IMR-90 (cell line): ENCODE measurements at regions not wholly inside any gene's neighbourhood (a gene's known extent, or its start where the extent isn't known, plus 50 kb on each side); places are given as distances from the start of the nearest gene placed in this dataset.

Experiments
- ATAC-seq: fragments of 200-7000 bp; cut with Tn5 transposase; 2 replicates; pipeline ENCODE4 v1.9.1; 2020; ENCODE audit warnings: low read depth, mild to moderate bottlenecking, moderate library complexity
- BruUV-seq: library from RNA; stranded (reverse); fragments of 400-500 nt; replicated peaks from 2 replicates; lab custom pipeline; 2021; lab: Mats Ljungman, UMichigan
- CTCF ChIA-PET: fragments of 300-600 bp; formaldehyde crosslinking; extraction: SDS; loops from one replicate; lab custom pipeline; 2021; ENCODE audit warnings: antibody characterized with exemption; lab: Yijun Ruan, JAX
- POLR2A ChIA-PET: fragments of 300-600 bp; sonication (Branson Sonifier 250); formaldehyde crosslinking; loops from one replicate; lab custom pipeline; 2022; ENCODE audit warnings: antibody characterized with exemption; ENCODE audit not compliant: unreplicated experiment; lab: Charles Lee
- DNase-seq: peaks from one replicate; pipeline ENCODE4 v3.0.0; 2013
- H2AFZ ChIP-seq: replicated peaks from 2 replicates; pipeline ENCODE3; 2013; ENCODE audit warnings: low read length, mild to moderate bottlenecking; ENCODE audit not compliant: poor library complexity
- H2AK5ac ChIP-seq: 2 replicates; pipeline ENCODE4 v1.6.1; 2013; ENCODE audit warnings: low read depth, low read length, inconsistent platforms
- H2AK9ac ChIP-seq: replicated peaks from 2 replicates; pipeline ENCODE3; 2013; ENCODE audit warnings: mild to moderate bottlenecking, low read depth, low read length, moderate library complexity; ENCODE audit not compliant: poor library complexity
- H2BK120ac ChIP-seq: 2 replicates; pipeline ENCODE4 v1.6.1; 2013; ENCODE audit warnings: low read depth, low read length, inconsistent platforms
- H2BK15ac ChIP-seq: 3 replicates; pipeline ENCODE4 v1.6.1; 2013; ENCODE audit warnings: low read depth, low read length, inconsistent platforms
- H2BK20ac ChIP-seq: 2 replicates; pipeline ENCODE4 v1.6.1; 2013; ENCODE audit warnings: low read depth, mild to moderate bottlenecking, inconsistent platforms, low read length, moderate library complexity
- H2BK5ac ChIP-seq: 2 replicates; pipeline ENCODE4 v1.6.1; 2013; ENCODE audit warnings: mild to moderate bottlenecking, low read depth, low read length, inconsistent platforms; ENCODE audit not compliant: poor library complexity, severe bottlenecking
- H3K14ac ChIP-seq: replicated peaks from 2 replicates; pipeline ENCODE4 v1.6.1; 2013; ENCODE audit warnings: low read depth, low read length, inconsistent platforms
- H3K18ac ChIP-seq: 2 replicates; pipeline ENCODE4 v1.6.1; 2013; ENCODE audit warnings: low read depth, low read length, control low read depth
- H3K23ac ChIP-seq: 2 replicates; pipeline ENCODE4 v1.6.1; 2013; ENCODE audit warnings: low read depth, low read length, inconsistent platforms
- H3K27ac ChIP-seq: 2 replicates; pipeline ENCODE4 v1.5.1; 2013; ENCODE audit warnings: mild to moderate bottlenecking, control low read depth, low read length; ENCODE audit not compliant: insufficient read depth
- H3K27me3 ChIP-seq: 2 replicates; pipeline ENCODE4 v1.6.1; 2013; ENCODE audit warnings: low read length; ENCODE audit not compliant: control insufficient read depth, insufficient read depth
- H3K36me3 ChIP-seq: 2 replicates; pipeline ENCODE4 v1.6.1; 2013; ENCODE audit warnings: low read length, mixed read lengths; ENCODE audit not compliant: control insufficient read depth, insufficient read depth
- H3K4ac ChIP-seq: 2 replicates; pipeline ENCODE4 v1.6.1; 2013; ENCODE audit warnings: low read depth, low read length, inconsistent platforms
- H3K4me1 ChIP-seq: 2 replicates; pipeline ENCODE4 v1.6.1; 2013; ENCODE audit warnings: low read length, mixed read lengths; ENCODE audit not compliant: control insufficient read depth, insufficient read depth
- H3K4me2 ChIP-seq: 2 replicates; pipeline ENCODE4 v1.6.1; 2013; ENCODE audit warnings: low read depth, mild to moderate bottlenecking, control low read depth, low read length, moderate library complexity
- H3K4me3 ChIP-seq: 2 replicates; pipeline ENCODE4 v1.5.1; 2013; ENCODE audit warnings: low read depth, mild to moderate bottlenecking, control low read depth, low read length, moderate library complexity; ENCODE audit not compliant: insufficient read depth
- H3K56ac ChIP-seq: 2 replicates; pipeline ENCODE4 v1.6.1; 2013; ENCODE audit warnings: low read length, inconsistent platforms; ENCODE audit not compliant: insufficient read depth; ENCODE audit errors: extremely low read depth
- H3K79me1 ChIP-seq, 2 experiments: 2 replicates each; pipeline ENCODE4 v1.6.1; 2013; ENCODE audit warnings: low read length in 2 of 2, inconsistent platforms in 1 of 2, low read depth in 1 of 2
- H3K9ac ChIP-seq: 2 replicates; pipeline ENCODE4 v1.6.1; 2013; ENCODE audit warnings: low read depth, low read length, control low read depth
- H3K9me1 ChIP-seq: 2 replicates; pipeline ENCODE4 v1.6.1; 2013; ENCODE audit warnings: low read length, inconsistent platforms; ENCODE audit not compliant: insufficient read depth
- H3K9me3 ChIP-seq: 2 replicates; pipeline ENCODE4 v1.6.1; 2013; ENCODE audit warnings: low read length; ENCODE audit not compliant: control insufficient read depth, insufficient read depth
- H4K20me1 ChIP-seq: 2 replicates; pipeline ENCODE4 v1.6.1; 2013; ENCODE audit warnings: low read length, inconsistent platforms; ENCODE audit not compliant: insufficient read depth
- H4K5ac ChIP-seq: 2 replicates; pipeline ENCODE4 v1.6.1; 2013; ENCODE audit warnings: mild to moderate bottlenecking, low read depth, low read length, control low read depth
- H4K8ac ChIP-seq, 2 experiments: 2 replicates each; pipeline ENCODE4 v1.6.1; 2013; ENCODE audit warnings: low read depth in 2 of 2, low read length in 2 of 2, control low read depth in 1 of 2, inconsistent platforms in 1 of 2
- H4K91ac ChIP-seq: 2 replicates; pipeline ENCODE4 v1.6.1; 2013; ENCODE audit warnings: low read depth, low read length, inconsistent platforms; ENCODE audit not compliant: insufficient read depth
- BHLHE40 ChIP-seq: fragments of 150-350 bp; IDR thresholded peaks from 2 replicates; pipeline ENCODE4 v1.6.1; 2016; ENCODE audit warnings: mild to moderate bottlenecking, low read depth, low read length
- CEBPB ChIP-seq: IDR thresholded peaks from 2 replicates; pipeline ENCODE4 v1.6.1; 2012; ENCODE audit warnings: low read depth, low read length, improper control_type of control experiment
- CHD1 ChIP-seq: IDR thresholded peaks from 2 replicates; pipeline ENCODE4 v1.6.1; 2012; ENCODE audit warnings: low read depth, low read length, improper control_type of control experiment
- FOS ChIP-seq: fragments of 150-350 bp; IDR thresholded peaks from 2 replicates; pipeline ENCODE4 v1.6.1; 2016; ENCODE audit warnings: low read depth, low read length
- MAFK ChIP-seq: IDR thresholded peaks from 2 replicates; pipeline ENCODE4 v1.6.1; 2012; ENCODE audit warnings: low read depth, low read length, improper control_type of control experiment
- MXI1 ChIP-seq: IDR thresholded peaks from 2 replicates; pipeline ENCODE4 v1.6.1; 2012; ENCODE audit warnings: low read depth, mild to moderate bottlenecking, low read length, moderate library complexity, borderline replicate concordance
- NFE2L2 ChIP-seq: fragments of 150-350 bp; IDR thresholded peaks from 2 replicates; pipeline ENCODE4 v1.6.1; 2016; ENCODE audit warnings: low read depth, mild to moderate bottlenecking, low read length
- POLR2A ChIP-seq: IDR thresholded peaks from 2 replicates; pipeline ENCODE4 v1.6.1; 2012; ENCODE audit warnings: mild to moderate bottlenecking, low read depth, low read length
- RAD21 ChIP-seq: IDR thresholded peaks from 2 replicates; pipeline ENCODE4 v1.6.1; 2012; ENCODE audit warnings: low read length, improper control_type of control experiment
- RCOR1 ChIP-seq: IDR thresholded peaks from 2 replicates; pipeline ENCODE4 v1.6.1; 2012; ENCODE audit warnings: mild to moderate bottlenecking, low read length, improper control_type of control experiment; ENCODE audit not compliant: insufficient replicate concordance
- RFX5 ChIP-seq: IDR thresholded peaks from 2 replicates; pipeline ENCODE4 v1.8.0; 2012; ENCODE audit warnings: low read depth, mild to moderate bottlenecking, low read length, moderate library complexity
- SMC3 ChIP-seq: fragments of 150-350 bp; IDR thresholded peaks from 2 replicates; pipeline ENCODE4 v1.6.1; 2016; ENCODE audit warnings: low read depth, mild to moderate bottlenecking, antibody characterized with exemption, low read length, moderate library complexity
- USF2 ChIP-seq: fragments of 150-350 bp; IDR thresholded peaks from 2 replicates; pipeline ENCODE4 v1.6.1; 2017; ENCODE audit warnings: mild to moderate bottlenecking, antibody characterized with exemption, low read length, low read depth
- WGBS, 2 experiments: methylation state at CpG; one replicate each; pipeline versions ENCODE4 v1.1.5 to v1.1.7; 2013; ENCODE audit warnings: missing lambda C conversion rate in 2 of 2; ENCODE audit not compliant: insufficient read length in 1 of 2; ENCODE audit errors: extremely low coverage in 2 of 2; 5-methylcytosine and 5-hydroxymethylcytosine counted together
- dilution Hi-C: fragments of 300-500 bp; cut with HindIII; formaldehyde crosslinking; loops from one replicate; pipeline ENCODE4 v1.14.3; 2018; ENCODE audit warnings: low sequenced_read_pairs; ENCODE audit not compliant: unreplicated experiment
- in situ Hi-C: fragments of 300-500 bp; cut with MboI; formaldehyde crosslinking; loops from 3 replicates; pipeline ENCODE4 v1.14.3; 2019; ENCODE audit warnings: low sequenced_read_pairs, inconsistent platforms, mixed read lengths
- intact Hi-C: fragments of 100-400 bp; cut with micrococcal nuclease; formaldehyde crosslinking; loops from 2 replicates; pipeline ENCODE4 v1.10.0; 2022
- TF ChIP-seq, protein P1 (sequence below): conservative IDR thresholded peaks from 2 replicates; pipeline ENCODE4 v1.5.1; 2012; ENCODE audit warnings: mild to moderate bottlenecking, low read depth, low read length, improper control_type of control experiment

- Histone ChIP-seq H3K27ac (no peak overlapping the region), H3K4ac (no peak overlapping the region), H3K14ac (no peak overlapping the region), H3K9me3 (peaks cover under 1% of the 10 kb centered on the region; the same call in 1 of the 2 replicates), H2BK5ac (no peak overlapping the region), H4K91ac (no peak overlapping the region), H2BK20ac (no peak overlapping the region), H2BK120ac (no peak overlapping the region), H3K9ac (no peak overlapping the region), H3K18ac (no peak overlapping the region), H4K8ac (no peak overlapping the region), H3K4me1 (no peaks in the 10 kb centered on the region), H2AK9ac (no peak overlapping the region), H3K36me3 (no peaks in the 10 kb centered on the region), H2BK15ac (no peak overlapping the region), H2AFZ (no peak overlapping the region), H4K5ac (no peak overlapping the region), H2AK5ac (no peak overlapping the region), H3K23ac (no peak overlapping the region), H3K56ac (no peak overlapping the region), H3K27me3 (no peaks in the 10 kb centered on the region), H3K79me1 (no peaks in the 10 kb centered on the region), H3K4me2 (no peak overlapping the region), H4K20me1 (no peaks in the 10 kb centered on the region), H3K4me3 (no peak overlapping the region), H3K9me1 (no peaks in the 10 kb centered on the region)
- WGBS, 2 experiments, result no CpG with 5 or more reads among the region's 2 CpGs
- intact Hi-C loops, result no loop called here
- ChIA-PET CTCF (interaction anchor here (0.6 kb wide), 1 partner anchor 19 kb away, joined by 3 read pairs; no protein-coding TSS in a partner anchor), POLR2A (no interaction called here)
- dilution Hi-C loops, result no loop called here
- in situ Hi-C loops, result no loop called here
- TF ChIP-seq SMC3, result no peak
- no peak for TF ChIP-seq CEBPB
- no peak for TF ChIP-seq POLR2A
- TF ChIP-seq MXI1, result no peak
- TF ChIP-seq BHLHE40, result no peak
- TF ChIP-seq, protein P1, sequence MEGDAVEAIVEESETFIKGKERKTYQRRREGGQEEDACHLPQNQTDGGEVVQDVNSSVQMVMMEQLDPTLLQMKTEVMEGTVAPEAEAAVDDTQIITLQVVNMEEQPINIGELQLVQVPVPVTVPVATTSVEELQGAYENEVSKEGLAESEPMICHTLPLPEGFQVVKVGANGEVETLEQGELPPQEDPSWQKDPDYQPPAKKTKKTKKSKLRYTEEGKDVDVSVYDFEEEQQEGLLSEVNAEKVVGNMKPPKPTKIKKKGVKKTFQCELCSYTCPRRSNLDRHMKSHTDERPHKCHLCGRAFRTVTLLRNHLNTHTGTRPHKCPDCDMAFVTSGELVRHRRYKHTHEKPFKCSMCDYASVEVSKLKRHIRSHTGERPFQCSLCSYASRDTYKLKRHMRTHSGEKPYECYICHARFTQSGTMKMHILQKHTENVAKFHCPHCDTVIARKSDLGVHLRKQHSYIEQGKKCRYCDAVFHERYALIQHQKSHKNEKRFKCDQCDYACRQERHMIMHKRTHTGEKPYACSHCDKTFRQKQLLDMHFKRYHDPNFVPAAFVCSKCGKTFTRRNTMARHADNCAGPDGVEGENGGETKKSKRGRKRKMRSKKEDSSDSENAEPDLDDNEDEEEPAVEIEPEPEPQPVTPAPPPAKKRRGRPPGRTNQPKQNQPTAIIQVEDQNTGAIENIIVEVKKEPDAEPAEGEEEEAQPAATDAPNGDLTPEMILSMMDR, result no peak
- no peak for TF ChIP-seq MAFK
- TF ChIP-seq FOS, result no peak
- TF ChIP-seq CHD1, result no peak
- TF ChIP-seq USF2, result no peak
- no peak for TF ChIP-seq RCOR1
- no peak for TF ChIP-seq RFX5
- no peak for TF ChIP-seq NFE2L2
- no peak for TF ChIP-seq RAD21
- ATAC-seq, result no peak
- BruUV-seq, result no TSS peak
- DNase-seq, result no peak
These were observed 118.4 kb downstream of the ASCL1 start for GRCh38 chr12:103075848-103076247.
